WTC11 (cell line): ENCODE measurements at regions not wholly inside any gene's neighbourhood (a gene's known extent, or its start where the extent isn't known, plus 50 kb on each side); places are given as distances from the start of the nearest gene placed in this dataset.

Experiments
- ATAC-seq: fragments of 200-7000 bp; cut with Tn5 transposase; 2 replicates; pipeline ENCODE4 v1.10.0; 2021; ENCODE audit warnings: mild to moderate bottlenecking, moderate library complexity
- CTCF ChIA-PET: fragments of 300-600 bp; sonication (Branson Sonifier 250); formaldehyde crosslinking; loops from one replicate; lab custom pipeline; 2021; ENCODE audit warnings: antibody characterized with exemption; lab: Charles Lee
- POLR2A ChIA-PET: fragments of 350-600 bp; sonication (Branson Sonifier 250); formaldehyde crosslinking; loops from one replicate; lab custom pipeline; 2021; ENCODE audit warnings: antibody characterized with exemption; lab: Charles Lee
- DNase-seq: peaks from one replicate; pipeline ENCODE4 v3.0.0; 2021; ENCODE audit warnings: low spot score
- H3K27ac Mint-ChIP-seq: 2 replicates; pipeline ENCODE4 v1.8.0; 2021; ENCODE audit warnings: mixed read lengths
- H3K27me3 Mint-ChIP-seq: 2 replicates; pipeline ENCODE4 v1.8.0; 2021; ENCODE audit warnings: low read depth, mild to moderate bottlenecking, moderate library complexity, mixed read lengths
- H3K36me3 Mint-ChIP-seq: 2 replicates; pipeline ENCODE4 v1.8.0; 2021; ENCODE audit warnings: mixed read lengths
- H3K4me1 Mint-ChIP-seq: 2 replicates; pipeline ENCODE4 v1.8.0; 2022; ENCODE audit warnings: mixed read lengths
- H3K4me3 Mint-ChIP-seq: 2 replicates; pipeline ENCODE4 v1.8.0; 2021; ENCODE audit warnings: mild to moderate bottlenecking, moderate library complexity, mixed read lengths
- H3K9me3 Mint-ChIP-seq: 2 replicates; pipeline ENCODE4 v1.8.0; 2021; ENCODE audit warnings: mixed read lengths
- EMX1 ChIP-seq: fragments of 250-450 bp; sonication (Bioruptor Pico); IDR thresholded peaks from 2 replicates; pipeline ENCODE4 v1.8.0; 2021; ENCODE audit warnings: mild to moderate bottlenecking
- ESRRA ChIP-seq: sonication (generic); formaldehyde crosslinking; IDR thresholded peaks from 2 replicates; pipeline ENCODE4 v1.8.1; 2022; ENCODE audit warnings: mild to moderate bottlenecking, missing genetic modification reagents, borderline replicate concordance
- FOXJ3 ChIP-seq: sonication (generic); formaldehyde crosslinking; IDR thresholded peaks from 2 replicates; pipeline ENCODE4 v1.9.0; 2021; ENCODE audit warnings: missing genetic modification reagents, mild to moderate bottlenecking, borderline replicate concordance
- GABPB1 ChIP-seq: sonication (generic); formaldehyde crosslinking; IDR thresholded peaks from 2 replicates; pipeline ENCODE4 v1.8.1; 2023; ENCODE audit warnings: mild to moderate bottlenecking, missing genetic modification reagents
- GRHL2 ChIP-seq: fragments of 250-450 bp; sonication (Bioruptor Pico); IDR thresholded peaks from 2 replicates; pipeline ENCODE4 v1.8.0; 2022; ENCODE audit warnings: mild to moderate bottlenecking, moderate library complexity; ENCODE audit not compliant: insufficient replicate concordance, severe bottlenecking
- HMGA2 ChIP-seq: fragments of 250-450 bp; sonication (Bioruptor Pico); IDR thresholded peaks from 2 replicates; pipeline ENCODE4 v1.4.0; 2021; ENCODE audit warnings: mild to moderate bottlenecking, moderate library complexity
- JUN ChIP-seq: sonication (generic); formaldehyde crosslinking; IDR thresholded peaks from 2 replicates; pipeline ENCODE4 v1.8.0; 2023; ENCODE audit warnings: mild to moderate bottlenecking, missing genetic modification reagents
- NFYB ChIP-seq: sonication (generic); formaldehyde crosslinking; conservative IDR thresholded peaks from 2 replicates; pipeline ENCODE4 v1.8.0; 2022; ENCODE audit warnings: low read depth, missing genetic modification reagents
- NR1H2 ChIP-seq: sonication (generic); formaldehyde crosslinking; IDR thresholded peaks from 2 replicates; pipeline ENCODE4 v1.9.0; 2021; ENCODE audit warnings: mild to moderate bottlenecking, moderate library complexity, missing genetic modification reagents
- OVOL2 ChIP-seq: fragments of 250-450 bp; sonication (Bioruptor Pico); IDR thresholded peaks from 2 replicates; pipeline ENCODE4 v1.9.0; 2021; ENCODE audit warnings: mild to moderate bottlenecking, borderline replicate concordance
- SOX15 ChIP-seq: fragments of 250-450 bp; sonication (Bioruptor Pico); IDR thresholded peaks from 2 replicates; pipeline ENCODE4 v1.9.0; 2021; ENCODE audit warnings: mild to moderate bottlenecking
- SP1 ChIP-seq: sonication (generic); formaldehyde crosslinking; conservative IDR thresholded peaks from 2 replicates; pipeline ENCODE4 v1.8.1; 2022; ENCODE audit warnings: missing genetic modification reagents
- TEAD1 ChIP-seq: sonication (generic); formaldehyde crosslinking; IDR thresholded peaks from 2 replicates; pipeline ENCODE4 v1.8.0; 2022; ENCODE audit warnings: mild to moderate bottlenecking, missing genetic modification reagents
- ZNF219 ChIP-seq: sonication (generic); formaldehyde crosslinking; IDR thresholded peaks from 2 replicates; pipeline ENCODE4 v1.8.0; 2023; ENCODE audit warnings: missing genetic modification reagents, mild to moderate bottlenecking, borderline replicate concordance
- ZNF232 ChIP-seq: sonication (generic); formaldehyde crosslinking; IDR thresholded peaks from 2 replicates; pipeline ENCODE4 v1.8.0; 2022; ENCODE audit warnings: mild to moderate bottlenecking, missing genetic modification reagents
- TF ChIP-seq, protein P1 (sequence below): fragments of 250-450 bp; sonication (Bioruptor Pico); IDR thresholded peaks from 2 replicates; pipeline ENCODE4 v1.9.0; 2021; ENCODE audit warnings: mild to moderate bottlenecking
- TF ChIP-seq, protein P2 (sequence below): sonication (generic); formaldehyde crosslinking; IDR thresholded peaks from 2 replicates; pipeline ENCODE4 v1.8.0; 2022; ENCODE audit warnings: mild to moderate bottlenecking, missing genetic modification reagents
- TF ChIP-seq, protein P3 (sequence below): sonication (generic); formaldehyde crosslinking; IDR thresholded peaks from 2 replicates; pipeline ENCODE4 v1.8.1; 2022; ENCODE audit warnings: low read depth, missing genetic modification reagents, borderline replicate concordance
- TF ChIP-seq, protein P4 (sequence below): fragments of 250-450 bp; sonication (Bioruptor Pico); IDR thresholded peaks from 2 replicates; pipeline ENCODE4 v1.9.0; 2021; ENCODE audit warnings: mild to moderate bottlenecking
- TF ChIP-seq, protein P5 (sequence below): fragments of 250-450 bp; sonication (Bioruptor Pico); IDR thresholded peaks from 2 replicates; pipeline ENCODE4 v1.8.0; 2021; ENCODE audit warnings: mild to moderate bottlenecking
- TF ChIP-seq, protein P6 (sequence below): sonication (generic); formaldehyde crosslinking; IDR thresholded peaks from 2 replicates; pipeline ENCODE4 v1.8.1; 2022; ENCODE audit warnings: mild to moderate bottlenecking, missing genetic modification reagents, moderate library complexity, borderline replicate concordance
- TF ChIP-seq, protein P7 (sequence below): sonication (generic); formaldehyde crosslinking; IDR thresholded peaks from 2 replicates; pipeline ENCODE4 v1.8.0; 2023; ENCODE audit warnings: mild to moderate bottlenecking, missing genetic modification reagents

DNA sequence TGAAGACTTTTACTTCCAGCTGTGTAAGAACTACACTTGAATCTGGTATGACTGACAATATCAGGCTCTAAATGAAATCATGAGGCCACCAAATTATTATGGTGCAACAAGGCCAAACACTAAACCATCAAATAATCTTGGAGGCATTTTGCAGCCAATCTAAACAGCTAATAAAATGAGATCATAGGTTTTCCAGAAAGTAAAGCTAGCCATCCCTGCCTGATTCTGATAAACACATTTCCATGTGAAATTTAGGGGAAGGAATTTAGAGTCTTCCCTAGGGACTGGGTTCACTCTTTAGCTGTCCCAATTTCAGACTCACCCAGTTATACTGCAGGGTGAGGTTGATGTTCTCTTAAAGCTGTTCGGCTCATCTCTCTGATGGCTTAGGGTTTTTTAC is 190.3 kb upstream of the TMEM196 start:
- H3K27ac Mint-ChIP-seq = no peak overlapping the region
- DNase-seq (no peak), ATAC-seq (no peak)
- no peak overlapping the region for H3K4me3 Mint-ChIP-seq
- TF ChIP-seq, protein P1, sequence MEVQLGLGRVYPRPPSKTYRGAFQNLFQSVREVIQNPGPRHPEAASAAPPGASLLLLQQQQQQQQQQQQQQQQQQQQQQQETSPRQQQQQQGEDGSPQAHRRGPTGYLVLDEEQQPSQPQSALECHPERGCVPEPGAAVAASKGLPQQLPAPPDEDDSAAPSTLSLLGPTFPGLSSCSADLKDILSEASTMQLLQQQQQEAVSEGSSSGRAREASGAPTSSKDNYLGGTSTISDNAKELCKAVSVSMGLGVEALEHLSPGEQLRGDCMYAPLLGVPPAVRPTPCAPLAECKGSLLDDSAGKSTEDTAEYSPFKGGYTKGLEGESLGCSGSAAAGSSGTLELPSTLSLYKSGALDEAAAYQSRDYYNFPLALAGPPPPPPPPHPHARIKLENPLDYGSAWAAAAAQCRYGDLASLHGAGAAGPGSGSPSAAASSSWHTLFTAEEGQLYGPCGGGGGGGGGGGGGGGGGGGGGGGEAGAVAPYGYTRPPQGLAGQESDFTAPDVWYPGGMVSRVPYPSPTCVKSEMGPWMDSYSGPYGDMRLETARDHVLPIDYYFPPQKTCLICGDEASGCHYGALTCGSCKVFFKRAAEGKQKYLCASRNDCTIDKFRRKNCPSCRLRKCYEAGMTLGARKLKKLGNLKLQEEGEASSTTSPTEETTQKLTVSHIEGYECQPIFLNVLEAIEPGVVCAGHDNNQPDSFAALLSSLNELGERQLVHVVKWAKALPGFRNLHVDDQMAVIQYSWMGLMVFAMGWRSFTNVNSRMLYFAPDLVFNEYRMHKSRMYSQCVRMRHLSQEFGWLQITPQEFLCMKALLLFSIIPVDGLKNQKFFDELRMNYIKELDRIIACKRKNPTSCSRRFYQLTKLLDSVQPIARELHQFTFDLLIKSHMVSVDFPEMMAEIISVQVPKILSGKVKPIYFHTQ (CRISPR knock-in tag) = no peak
- TF ChIP-seq GABPB1 (CRISPR knock-in tag) (no peak), FOXJ3 (no peak), SP1 (CRISPR knock-in tag) (no peak), ESRRA (CRISPR knock-in tag) (no peak), ZNF219 (CRISPR knock-in tag) (no peak), NFYB (CRISPR knock-in tag) (no peak), OVOL2 (CRISPR knock-in tag) (no peak)
- TF ChIP-seq, protein P2, sequence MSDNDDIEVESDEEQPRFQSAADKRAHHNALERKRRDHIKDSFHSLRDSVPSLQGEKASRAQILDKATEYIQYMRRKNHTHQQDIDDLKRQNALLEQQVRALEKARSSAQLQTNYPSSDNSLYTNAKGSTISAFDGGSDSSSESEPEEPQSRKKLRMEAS (CRISPR knock-in tag) = no peak
- TF ChIP-seq, protein P3, sequence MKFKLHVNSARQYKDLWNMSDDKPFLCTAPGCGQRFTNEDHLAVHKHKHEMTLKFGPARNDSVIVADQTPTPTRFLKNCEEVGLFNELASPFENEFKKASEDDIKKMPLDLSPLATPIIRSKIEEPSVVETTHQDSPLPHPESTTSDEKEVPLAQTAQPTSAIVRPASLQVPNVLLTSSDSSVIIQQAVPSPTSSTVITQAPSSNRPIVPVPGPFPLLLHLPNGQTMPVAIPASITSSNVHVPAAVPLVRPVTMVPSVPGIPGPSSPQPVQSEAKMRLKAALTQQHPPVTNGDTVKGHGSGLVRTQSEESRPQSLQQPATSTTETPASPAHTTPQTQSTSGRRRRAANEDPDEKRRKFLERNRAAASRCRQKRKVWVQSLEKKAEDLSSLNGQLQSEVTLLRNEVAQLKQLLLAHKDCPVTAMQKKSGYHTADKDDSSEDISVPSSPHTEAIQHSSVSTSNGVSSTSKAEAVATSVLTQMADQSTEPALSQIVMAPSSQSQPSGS (CRISPR knock-in tag) = no peak
- TF ChIP-seq, protein P4, sequence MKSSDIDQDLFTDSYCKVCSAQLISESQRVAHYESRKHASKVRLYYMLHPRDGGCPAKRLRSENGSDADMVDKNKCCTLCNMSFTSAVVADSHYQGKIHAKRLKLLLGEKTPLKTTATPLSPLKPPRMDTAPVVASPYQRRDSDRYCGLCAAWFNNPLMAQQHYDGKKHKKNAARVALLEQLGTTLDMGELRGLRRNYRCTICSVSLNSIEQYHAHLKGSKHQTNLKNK = no peak
- TF ChIP-seq, protein P5, sequence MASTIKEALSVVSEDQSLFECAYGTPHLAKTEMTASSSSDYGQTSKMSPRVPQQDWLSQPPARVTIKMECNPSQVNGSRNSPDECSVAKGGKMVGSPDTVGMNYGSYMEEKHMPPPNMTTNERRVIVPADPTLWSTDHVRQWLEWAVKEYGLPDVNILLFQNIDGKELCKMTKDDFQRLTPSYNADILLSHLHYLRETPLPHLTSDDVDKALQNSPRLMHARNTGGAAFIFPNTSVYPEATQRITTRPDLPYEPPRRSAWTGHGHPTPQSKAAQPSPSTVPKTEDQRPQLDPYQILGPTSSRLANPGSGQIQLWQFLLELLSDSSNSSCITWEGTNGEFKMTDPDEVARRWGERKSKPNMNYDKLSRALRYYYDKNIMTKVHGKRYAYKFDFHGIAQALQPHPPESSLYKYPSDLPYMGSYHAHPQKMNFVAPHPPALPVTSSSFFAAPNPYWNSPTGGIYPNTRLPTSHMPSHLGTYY (CRISPR knock-in tag) = no peak
- peaks cover 40% of the 10 kb centered on the region for H3K36me3 Mint-ChIP-seq
- no peaks in the 10 kb centered on the region for H3K27me3 Mint-ChIP-seq
- ChIA-PET CTCF (no interaction called here), POLR2A (no interaction called here)
- H3K4me1 Mint-ChIP-seq = no peaks in the 10 kb centered on the region
- H3K9me3 Mint-ChIP-seq = peaks cover 4% of the 10 kb centered on the region

DNA sequence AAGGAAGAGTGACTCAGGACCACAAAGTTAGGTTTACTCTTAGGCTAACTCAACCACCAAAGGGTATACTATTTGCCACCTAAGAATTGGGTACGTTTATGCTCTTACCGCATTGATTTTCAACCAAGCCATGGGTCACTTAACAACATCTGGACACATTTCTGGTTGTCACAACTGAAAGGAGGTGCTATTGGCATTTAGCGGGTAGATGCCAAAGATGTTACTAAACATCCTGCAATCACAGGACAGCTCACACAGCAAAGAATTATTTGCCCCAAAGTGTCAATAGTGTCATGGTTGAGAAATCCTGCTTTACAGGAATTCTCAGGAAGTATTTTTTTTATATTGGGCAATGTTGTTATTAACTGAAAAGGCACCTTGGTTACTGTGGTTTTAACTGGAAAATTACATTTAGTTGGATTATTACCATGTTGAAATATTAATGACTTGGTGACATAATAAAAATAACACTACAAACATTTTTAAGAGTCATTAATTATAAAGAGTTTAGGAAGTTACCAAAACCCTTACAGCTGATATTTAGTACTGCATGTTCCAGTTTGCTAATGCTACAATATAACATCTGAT is 185.0 kb upstream of the TMEM196 start:
- peaks cover 2% of the 10 kb centered on the region; the same call in 1 of the 2 replicates for H3K27me3 Mint-ChIP-seq
- POLR2A ChIA-PET = no interaction called here
- H3K36me3 Mint-ChIP-seq = peaks cover 86% of the 10 kb centered on the region
- CTCF ChIA-PET = no interaction called here
- no peak for DNase-seq
- H3K4me3 Mint-ChIP-seq = no peak overlapping the region
- H3K4me1 Mint-ChIP-seq = no peaks in the 10 kb centered on the region
- H3K27ac Mint-ChIP-seq = no peak overlapping the region
- no peak for ATAC-seq
- H3K9me3 Mint-ChIP-seq = peaks cover 48% of the 10 kb centered on the region
- TF ChIP-seq JUN (CRISPR knock-in tag) (no peak), EMX1 (CRISPR knock-in tag) (no peak), NR1H2 (CRISPR knock-in tag) (no peak), HMGA2 (CRISPR knock-in tag) (no peak), ZNF219 (CRISPR knock-in tag) (no peak), ZNF232 (CRISPR knock-in tag) (no peak), TEAD1 (CRISPR knock-in tag) (no peak), SOX15 (no peak), GRHL2 (no peak)
- TF ChIP-seq, protein P5 (CRISPR knock-in tag) = no peak
- TF ChIP-seq, protein P6, sequence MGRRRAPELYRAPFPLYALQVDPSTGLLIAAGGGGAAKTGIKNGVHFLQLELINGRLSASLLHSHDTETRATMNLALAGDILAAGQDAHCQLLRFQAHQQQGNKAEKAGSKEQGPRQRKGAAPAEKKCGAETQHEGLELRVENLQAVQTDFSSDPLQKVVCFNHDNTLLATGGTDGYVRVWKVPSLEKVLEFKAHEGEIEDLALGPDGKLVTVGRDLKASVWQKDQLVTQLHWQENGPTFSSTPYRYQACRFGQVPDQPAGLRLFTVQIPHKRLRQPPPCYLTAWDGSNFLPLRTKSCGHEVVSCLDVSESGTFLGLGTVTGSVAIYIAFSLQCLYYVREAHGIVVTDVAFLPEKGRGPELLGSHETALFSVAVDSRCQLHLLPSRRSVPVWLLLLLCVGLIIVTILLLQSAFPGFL (CRISPR knock-in tag) = no peak
- TF ChIP-seq, protein P7, sequence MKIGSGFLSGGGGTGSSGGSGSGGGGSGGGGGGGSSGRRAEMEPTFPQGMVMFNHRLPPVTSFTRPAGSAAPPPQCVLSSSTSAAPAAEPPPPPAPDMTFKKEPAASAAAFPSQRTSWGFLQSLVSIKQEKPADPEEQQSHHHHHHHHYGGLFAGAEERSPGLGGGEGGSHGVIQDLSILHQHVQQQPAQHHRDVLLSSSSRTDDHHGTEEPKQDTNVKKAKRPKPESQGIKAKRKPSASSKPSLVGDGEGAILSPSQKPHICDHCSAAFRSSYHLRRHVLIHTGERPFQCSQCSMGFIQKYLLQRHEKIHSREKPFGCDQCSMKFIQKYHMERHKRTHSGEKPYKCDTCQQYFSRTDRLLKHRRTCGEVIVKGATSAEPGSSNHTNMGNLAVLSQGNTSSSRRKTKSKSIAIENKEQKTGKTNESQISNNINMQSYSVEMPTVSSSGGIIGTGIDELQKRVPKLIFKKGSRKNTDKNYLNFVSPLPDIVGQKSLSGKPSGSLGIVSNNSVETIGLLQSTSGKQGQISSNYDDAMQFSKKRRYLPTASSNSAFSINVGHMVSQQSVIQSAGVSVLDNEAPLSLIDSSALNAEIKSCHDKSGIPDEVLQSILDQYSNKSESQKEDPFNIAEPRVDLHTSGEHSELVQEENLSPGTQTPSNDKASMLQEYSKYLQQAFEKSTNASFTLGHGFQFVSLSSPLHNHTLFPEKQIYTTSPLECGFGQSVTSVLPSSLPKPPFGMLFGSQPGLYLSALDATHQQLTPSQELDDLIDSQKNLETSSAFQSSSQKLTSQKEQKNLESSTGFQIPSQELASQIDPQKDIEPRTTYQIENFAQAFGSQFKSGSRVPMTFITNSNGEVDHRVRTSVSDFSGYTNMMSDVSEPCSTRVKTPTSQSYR = no peak
